ENCODE measurements at regions not wholly inside any gene's neighbourhood (a gene's known extent, or its start where the extent isn't known, plus 50 kb on each side); places are given as distances from the start of the nearest gene placed in this dataset.
"Not testable (repeated sequence)": the region's sequence is repeated elsewhere in the genome, so short reads cannot be mapped to it uniquely, and the experiment has no call there.

GRCh38 chr13:22938576-22938975 lies 242.2 kb upstream of the SGCG start:
- DNase-seq (ENCODE audit: low spot score in 2 of 2, unreplicated experiment in 2 of 2), result no peak
- Mint-ChIP-seq H3K27me3 (ENCODE audit: low read depth) (peaks cover 4% of the 10 kb centered on the region), H3K36me3 (no peaks in the 10 kb centered on the region), H3K27ac (no peak overlapping the region), H3K9me3 (no peaks in the 10 kb centered on the region), H3K4me1 (no peaks in the 10 kb centered on the region), H3K4me3 (no peak overlapping the region)
- TF ChIP-seq, protein P1, sequence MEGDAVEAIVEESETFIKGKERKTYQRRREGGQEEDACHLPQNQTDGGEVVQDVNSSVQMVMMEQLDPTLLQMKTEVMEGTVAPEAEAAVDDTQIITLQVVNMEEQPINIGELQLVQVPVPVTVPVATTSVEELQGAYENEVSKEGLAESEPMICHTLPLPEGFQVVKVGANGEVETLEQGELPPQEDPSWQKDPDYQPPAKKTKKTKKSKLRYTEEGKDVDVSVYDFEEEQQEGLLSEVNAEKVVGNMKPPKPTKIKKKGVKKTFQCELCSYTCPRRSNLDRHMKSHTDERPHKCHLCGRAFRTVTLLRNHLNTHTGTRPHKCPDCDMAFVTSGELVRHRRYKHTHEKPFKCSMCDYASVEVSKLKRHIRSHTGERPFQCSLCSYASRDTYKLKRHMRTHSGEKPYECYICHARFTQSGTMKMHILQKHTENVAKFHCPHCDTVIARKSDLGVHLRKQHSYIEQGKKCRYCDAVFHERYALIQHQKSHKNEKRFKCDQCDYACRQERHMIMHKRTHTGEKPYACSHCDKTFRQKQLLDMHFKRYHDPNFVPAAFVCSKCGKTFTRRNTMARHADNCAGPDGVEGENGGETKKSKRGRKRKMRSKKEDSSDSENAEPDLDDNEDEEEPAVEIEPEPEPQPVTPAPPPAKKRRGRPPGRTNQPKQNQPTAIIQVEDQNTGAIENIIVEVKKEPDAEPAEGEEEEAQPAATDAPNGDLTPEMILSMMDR (IDR thresholded peaks at IDR 0.05; ENCODE audit: unreplicated experiment), result no peak

- no peak for DNase-seq (ENCODE audit: low spot score in 2 of 2, unreplicated experiment in 2 of 2)
- Mint-ChIP-seq H3K9me3 (no peaks in the 10 kb centered on the region), H3K4me3 (no peak overlapping the region)
Measured at GRCh38 chr13:22939157-22939556, 241.6 kb upstream of the SGCG start.

DNA sequence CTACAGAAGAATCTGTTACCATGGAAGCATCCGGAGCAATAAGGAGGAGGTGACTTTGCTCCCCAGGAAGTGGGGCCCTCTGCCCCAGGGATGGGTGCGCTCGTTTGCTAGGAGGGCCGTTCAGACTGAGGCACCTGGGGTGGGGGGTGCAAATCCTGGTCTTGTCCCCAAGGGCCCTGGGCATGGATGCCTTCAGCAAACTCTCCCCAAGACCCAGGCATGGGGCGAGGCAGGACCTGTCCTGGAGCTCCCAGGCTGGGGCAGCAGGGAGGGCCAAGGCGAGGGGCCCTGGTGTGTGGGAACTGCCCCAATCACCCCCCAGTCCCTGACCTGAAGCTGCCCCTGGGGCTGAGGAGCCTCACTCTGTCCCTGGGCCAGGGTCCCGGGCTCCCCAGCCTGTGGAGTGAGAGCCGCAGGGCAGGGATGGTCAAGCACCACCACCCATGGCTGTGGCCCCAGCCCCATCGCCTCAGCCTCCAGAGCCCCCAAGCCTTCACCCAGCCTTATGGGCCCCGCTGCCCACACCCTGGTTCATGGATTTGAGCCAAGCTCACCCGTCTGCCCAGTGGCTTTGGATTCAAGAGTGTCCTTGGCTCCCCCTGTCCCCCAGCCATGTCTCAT lies 240.6 kb upstream of the SGCG start:
- TF ChIP-seq, protein P1 (IDR thresholded peaks at IDR 0.05; ENCODE audit: unreplicated experiment), result no peak
- H3K27me3 Mint-ChIP-seq (ENCODE audit: low read depth), result peaks cover 17% of the 10 kb centered on the region
- H3K4me1 Mint-ChIP-seq, result no peaks in the 10 kb centered on the region
- no peaks in the 10 kb centered on the region for H3K36me3 Mint-ChIP-seq
- no peak for DNase-seq (ENCODE audit: low spot score in 2 of 2, unreplicated experiment in 2 of 2)
- H3K9me3 Mint-ChIP-seq, result no peaks in the 10 kb centered on the region
- H3K27ac Mint-ChIP-seq, result no peak overlapping the region
- no peak overlapping the region for H3K4me3 Mint-ChIP-seq

More at GRCh38 chr13:22939157-22939556, 241.6 kb upstream of the SGCG start:
- H3K27me3 Mint-ChIP-seq (ENCODE audit: low read depth), result peaks cover 9% of the 10 kb centered on the region
- TF ChIP-seq, protein P1 (IDR thresholded peaks at IDR 0.05; ENCODE audit: unreplicated experiment), result no peak
- H3K27ac Mint-ChIP-seq, result no peak overlapping the region
- H3K36me3 Mint-ChIP-seq, result no peaks in the 10 kb centered on the region
- H3K4me1 Mint-ChIP-seq, result no peaks in the 10 kb centered on the region

- Mint-ChIP-seq H3K27ac (no peak overlapping the region), H3K36me3 (no peaks in the 10 kb centered on the region), H3K4me1 (peaks cover 1% of the 10 kb centered on the region), H3K4me3 (no peak overlapping the region), H3K9me3 (no peaks in the 10 kb centered on the region), H3K27me3 (ENCODE audit: low read depth) (peaks cover 18% of the 10 kb centered on the region)
- TF ChIP-seq, protein P1 (IDR thresholded peaks at IDR 0.05; ENCODE audit: unreplicated experiment), result no peak
- no peak for DNase-seq (ENCODE audit: low spot score in 2 of 2, unreplicated experiment in 2 of 2)
Measured at GRCh38 chr13:22940736-22941135, 240.0 kb upstream of the SGCG start.

GRCh38 chr13:22941495-22941894 lies 239.3 kb upstream of the SGCG start:
- H3K36me3 Mint-ChIP-seq; DNase-seq (ENCODE audit: low spot score in 2 of 2, unreplicated experiment in 2 of 2); H3K9me3 Mint-ChIP-seq; H3K4me3 Mint-ChIP-seq; H3K27ac Mint-ChIP-seq; H3K4me1 Mint-ChIP-seq: not testable (repeated sequence)
- H3K27me3 Mint-ChIP-seq (ENCODE audit: low read depth), result peaks cover 18% of the 10 kb centered on the region

DNA sequence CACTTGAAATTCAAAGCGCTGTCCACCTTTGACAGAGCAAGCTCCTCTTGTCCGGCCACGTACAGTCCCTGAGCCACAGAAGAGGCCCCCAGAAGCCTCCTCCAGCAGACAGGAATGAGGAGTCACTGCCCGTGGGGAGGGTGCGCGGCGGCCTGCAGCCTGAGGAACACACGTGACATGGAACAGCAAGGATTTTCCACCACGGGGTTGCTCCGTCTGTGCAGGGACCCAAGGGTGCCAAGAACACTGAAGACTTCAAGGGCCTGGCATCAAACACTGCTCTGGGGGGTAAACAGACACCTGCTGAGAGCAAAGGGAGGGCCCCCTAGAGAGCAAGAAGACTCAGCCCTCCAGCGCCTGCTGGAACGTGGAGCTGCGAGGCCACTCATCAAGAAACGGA lies 237.9 kb upstream of the SGCG start:
- DNase-seq (ENCODE audit: low spot score in 2 of 2, unreplicated experiment in 2 of 2); H3K27ac Mint-ChIP-seq; H3K9me3 Mint-ChIP-seq; H3K4me3 Mint-ChIP-seq; H3K36me3 Mint-ChIP-seq; H3K4me1 Mint-ChIP-seq: not testable (repeated sequence)
- peaks cover 21% of the 10 kb centered on the region for H3K27me3 Mint-ChIP-seq (ENCODE audit: low read depth)

- peaks cover 4% of the 10 kb centered on the region for H3K9me3 Mint-ChIP-seq
- TF ChIP-seq, protein P1 (IDR thresholded peaks at IDR 0.05; ENCODE audit: unreplicated experiment), result no peak
- no peaks in the 10 kb centered on the region for H3K36me3 Mint-ChIP-seq
- H3K4me1 Mint-ChIP-seq, result peaks cover 4% of the 10 kb centered on the region
- H3K27ac Mint-ChIP-seq, result no peak overlapping the region
- peaks cover 22% of the 10 kb centered on the region for H3K27me3 Mint-ChIP-seq (ENCODE audit: low read depth)
- DNase-seq (ENCODE audit: low spot score in 2 of 2, unreplicated experiment in 2 of 2), result no peak
- H3K4me3 Mint-ChIP-seq, result no peak overlapping the region
Measured at GRCh38 chr13:22944378-22944777, 236.4 kb upstream of the SGCG start.

Measured in mesothelial cell of epicardium (in vitro differentiated cells).